HEK293T (cell line): ENCODE measurements at regions not wholly inside any gene's neighbourhood (a gene's known extent, or its start where the extent isn't known, plus 50 kb on each side); places are given as distances from the start of the nearest gene placed in this dataset.

Experiments
- BHLHE40 ChIP-seq: fragments of 450-650 bp; IDR thresholded peaks from 2 replicates; pipeline ENCODE4 v1.6.1; 2016; ENCODE audit warnings: mild to moderate bottlenecking, moderate library complexity, borderline replicate concordance
- ELF4 ChIP-seq: fragments of 450-650 bp; IDR thresholded peaks from 2 replicates; pipeline ENCODE4 v1.6.1; 2017; ENCODE audit warnings: antibody characterized with exemption
- L3MBTL2 ChIP-seq: fragments of 450-650 bp; conservative IDR thresholded peaks from 2 replicates; pipeline ENCODE4 v1.6.1; 2016; ENCODE audit warnings: mild to moderate bottlenecking
- SP1 ChIP-seq: fragments of 450-650 bp; IDR thresholded peaks from 2 replicates; pipeline ENCODE4 v1.6.1; 2017

- no peak for TF ChIP-seq SP1
- no peak for TF ChIP-seq BHLHE40
- TF ChIP-seq ELF4: no peak
- TF ChIP-seq L3MBTL2: no peak
These were observed 991.5 kb downstream of the PCDH18 start for GRCh38 chr4:136540747-136541146.
